ENCODE measurements at regions not wholly inside any gene's neighbourhood (a gene's known extent, or its start where the extent isn't known, plus 50 kb on each side); places are given as distances from the start of the nearest gene placed in this dataset.

DNA sequence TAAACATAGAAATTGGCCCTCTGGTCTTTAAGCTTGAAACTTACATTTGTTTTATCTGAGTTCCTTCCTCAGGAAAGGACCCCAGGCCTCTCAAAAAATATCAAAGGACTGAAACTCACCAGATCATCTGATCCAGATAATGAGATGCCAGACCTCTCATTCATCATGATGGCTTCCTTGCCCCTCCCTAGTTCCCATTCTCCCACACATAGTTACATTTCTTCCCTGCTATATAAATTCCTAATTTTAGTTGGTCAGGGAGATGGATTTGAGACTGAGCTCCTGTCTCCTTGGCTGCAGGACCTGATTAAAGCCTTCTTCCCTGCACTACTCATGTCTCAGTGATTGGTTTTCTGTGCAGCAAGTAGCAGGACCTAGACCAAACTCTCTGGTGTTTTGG is 119.4 kb upstream of the SPIN1 start:
- Histone ChIP-seq H3K4me2 (ENCODE audit: extremely low read depth, insufficient read depth, low read length) (no peak overlapping the region), H3K79me2 (ENCODE audit: control insufficient read depth, insufficient read depth, low read length) (no peaks in the 10 kb centered on the region), H4K20me1 (ENCODE audit: control insufficient read depth, extremely low read depth, insufficient read depth, low read length) (no peaks in the 10 kb centered on the region), H3K9me3 (ENCODE audit: control insufficient read depth, insufficient read depth, low read depth, low read length) (no peaks in the 10 kb centered on the region), H3K27ac (ENCODE audit: insufficient read depth, low read length) (no peak overlapping the region), H3K9ac (ENCODE audit: insufficient read depth, low read length) (no peak overlapping the region), H2AFZ (ENCODE audit: low read length) (no peak overlapping the region), H3K27me3 (ENCODE audit: control insufficient read depth, insufficient read depth, low read length) (no peaks in the 10 kb centered on the region), H3K4me3 (replicated peaks in 1 of 4; ENCODE audit: control extremely low read depth in 1 of 4, insufficient read depth in 1 of 4, low read depth in 3 of 4, low read length in 4 of 4) (no peak overlapping the region), H3K36me3 (ENCODE audit: control insufficient read depth, insufficient read depth, low read length) (no peaks in the 10 kb centered on the region), H3K4me1 (ENCODE audit: control insufficient read depth, extremely low read depth, insufficient read depth, low read length) (no peaks in the 10 kb centered on the region)
- TF ChIP-seq, protein P1, sequence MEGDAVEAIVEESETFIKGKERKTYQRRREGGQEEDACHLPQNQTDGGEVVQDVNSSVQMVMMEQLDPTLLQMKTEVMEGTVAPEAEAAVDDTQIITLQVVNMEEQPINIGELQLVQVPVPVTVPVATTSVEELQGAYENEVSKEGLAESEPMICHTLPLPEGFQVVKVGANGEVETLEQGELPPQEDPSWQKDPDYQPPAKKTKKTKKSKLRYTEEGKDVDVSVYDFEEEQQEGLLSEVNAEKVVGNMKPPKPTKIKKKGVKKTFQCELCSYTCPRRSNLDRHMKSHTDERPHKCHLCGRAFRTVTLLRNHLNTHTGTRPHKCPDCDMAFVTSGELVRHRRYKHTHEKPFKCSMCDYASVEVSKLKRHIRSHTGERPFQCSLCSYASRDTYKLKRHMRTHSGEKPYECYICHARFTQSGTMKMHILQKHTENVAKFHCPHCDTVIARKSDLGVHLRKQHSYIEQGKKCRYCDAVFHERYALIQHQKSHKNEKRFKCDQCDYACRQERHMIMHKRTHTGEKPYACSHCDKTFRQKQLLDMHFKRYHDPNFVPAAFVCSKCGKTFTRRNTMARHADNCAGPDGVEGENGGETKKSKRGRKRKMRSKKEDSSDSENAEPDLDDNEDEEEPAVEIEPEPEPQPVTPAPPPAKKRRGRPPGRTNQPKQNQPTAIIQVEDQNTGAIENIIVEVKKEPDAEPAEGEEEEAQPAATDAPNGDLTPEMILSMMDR (conservative IDR thresholded peaks at IDR 0.05 in 1 of 2, IDR thresholded peaks at IDR 0.05 in 1 of 2; ENCODE audit: low read depth in 1 of 2, low read length in 2 of 2): no peak
- no peak for TF ChIP-seq EZH2 (IDR thresholded peaks at IDR 0.05; ENCODE audit: low read length, missing control alignments)
- no peak for DNase-seq (ENCODE audit: low read depth in 2 of 2)

DNA sequence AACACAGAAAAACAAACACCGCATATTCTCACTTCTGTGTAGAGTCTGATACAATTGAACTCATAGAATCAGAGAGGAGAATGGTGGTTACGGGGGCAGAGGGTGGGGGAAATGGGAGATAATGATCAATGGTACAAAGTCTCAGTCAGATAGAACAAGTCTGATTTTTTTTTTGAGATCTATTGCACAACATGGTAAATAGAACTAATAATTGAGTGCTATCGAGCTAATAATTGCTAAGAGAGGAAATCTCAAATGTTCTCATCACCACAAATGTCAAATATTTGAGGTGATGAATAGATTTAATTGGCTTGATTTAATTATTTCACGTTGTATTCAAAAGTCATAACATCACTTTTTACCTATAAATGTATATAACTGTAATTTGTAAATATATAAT is 121.0 kb upstream of the SPIN1 start:
- Histone ChIP-seq H4K20me1 (ENCODE audit: control insufficient read depth, extremely low read depth, insufficient read depth, low read length) (no peaks in the 10 kb centered on the region), H3K27ac (ENCODE audit: insufficient read depth, low read length) (no peak overlapping the region), H3K27me3 (ENCODE audit: control insufficient read depth, insufficient read depth, low read length) (no peaks in the 10 kb centered on the region), H2AFZ (ENCODE audit: low read length) (no peak overlapping the region), H3K36me3 (ENCODE audit: control insufficient read depth, insufficient read depth, low read length) (no peaks in the 10 kb centered on the region), H3K79me2 (ENCODE audit: control insufficient read depth, insufficient read depth, low read length) (no peaks in the 10 kb centered on the region), H3K4me2 (ENCODE audit: extremely low read depth, insufficient read depth, low read length) (no peak overlapping the region), H3K9me3 (ENCODE audit: control insufficient read depth, insufficient read depth, low read depth, low read length) (no peaks in the 10 kb centered on the region), H3K9ac (ENCODE audit: insufficient read depth, low read length) (no peak overlapping the region), H3K4me1 (ENCODE audit: control insufficient read depth, extremely low read depth, insufficient read depth, low read length) (no peaks in the 10 kb centered on the region), H3K4me3 (replicated peaks in 1 of 4; ENCODE audit: control extremely low read depth in 1 of 4, insufficient read depth in 1 of 4, low read depth in 3 of 4, low read length in 4 of 4) (no peak overlapping the region)
- no peak for DNase-seq (ENCODE audit: low read depth in 2 of 2)
- TF ChIP-seq, protein P1 (conservative IDR thresholded peaks at IDR 0.05 in 1 of 2, IDR thresholded peaks at IDR 0.05 in 1 of 2; ENCODE audit: low read depth in 1 of 2, low read length in 2 of 2): no peak
- no peak for TF ChIP-seq EZH2 (IDR thresholded peaks at IDR 0.05; ENCODE audit: low read length, missing control alignments)

DNA sequence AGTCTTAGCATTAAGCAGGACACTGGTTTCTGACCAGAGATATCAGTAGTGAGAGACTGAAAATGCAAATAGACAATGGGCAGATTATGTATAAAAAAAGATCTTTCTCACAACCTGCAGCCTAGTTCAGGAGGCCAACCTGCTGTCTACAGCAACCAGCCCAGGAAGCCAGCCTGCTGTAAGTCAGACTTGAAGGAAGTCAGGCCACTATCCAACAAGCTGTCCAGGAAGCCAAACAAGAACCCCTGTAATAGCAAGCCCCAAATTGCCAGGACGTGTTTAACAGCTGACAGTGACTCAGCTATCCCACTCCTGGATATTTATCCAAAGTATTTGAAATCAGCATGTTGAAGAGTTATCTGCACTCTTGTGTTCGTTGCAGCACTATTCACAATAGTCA is 121.8 kb upstream of the SPIN1 start:
- Histone ChIP-seq H3K27me3 (ENCODE audit: control insufficient read depth, insufficient read depth, low read length) (no peaks in the 10 kb centered on the region), H3K4me3 (replicated peaks in 1 of 4; ENCODE audit: control extremely low read depth in 1 of 4, insufficient read depth in 1 of 4, low read depth in 3 of 4, low read length in 4 of 4) (no peak overlapping the region), H3K36me3 (ENCODE audit: control insufficient read depth, insufficient read depth, low read length) (no peaks in the 10 kb centered on the region), H2AFZ (ENCODE audit: low read length) (no peak overlapping the region), H3K9ac (ENCODE audit: insufficient read depth, low read length) (no peak overlapping the region), H4K20me1 (ENCODE audit: control insufficient read depth, extremely low read depth, insufficient read depth, low read length) (no peaks in the 10 kb centered on the region), H3K4me2 (ENCODE audit: extremely low read depth, insufficient read depth, low read length) (no peak overlapping the region), H3K27ac (ENCODE audit: insufficient read depth, low read length) (no peak overlapping the region), H3K4me1 (ENCODE audit: control insufficient read depth, extremely low read depth, insufficient read depth, low read length) (no peaks in the 10 kb centered on the region), H3K9me3 (ENCODE audit: control insufficient read depth, insufficient read depth, low read depth, low read length) (no peaks in the 10 kb centered on the region), H3K79me2 (ENCODE audit: control insufficient read depth, insufficient read depth, low read length) (no peaks in the 10 kb centered on the region)
- TF ChIP-seq, protein P1 (conservative IDR thresholded peaks at IDR 0.05 in 1 of 2, IDR thresholded peaks at IDR 0.05 in 1 of 2; ENCODE audit: low read depth in 1 of 2, low read length in 2 of 2): no peak
- TF ChIP-seq EZH2 (IDR thresholded peaks at IDR 0.05; ENCODE audit: low read length, missing control alignments): no peak
- DNase-seq (ENCODE audit: low read depth in 2 of 2): peak in 1 of 2 donors; percentile 52

Measured in fibroblast of lung (primary cell).